ENCODE measurements at regions not wholly inside any gene's neighbourhood (a gene's known extent, or its start where the extent isn't known, plus 50 kb on each side); places are given as distances from the start of the nearest gene placed in this dataset.

DNA sequence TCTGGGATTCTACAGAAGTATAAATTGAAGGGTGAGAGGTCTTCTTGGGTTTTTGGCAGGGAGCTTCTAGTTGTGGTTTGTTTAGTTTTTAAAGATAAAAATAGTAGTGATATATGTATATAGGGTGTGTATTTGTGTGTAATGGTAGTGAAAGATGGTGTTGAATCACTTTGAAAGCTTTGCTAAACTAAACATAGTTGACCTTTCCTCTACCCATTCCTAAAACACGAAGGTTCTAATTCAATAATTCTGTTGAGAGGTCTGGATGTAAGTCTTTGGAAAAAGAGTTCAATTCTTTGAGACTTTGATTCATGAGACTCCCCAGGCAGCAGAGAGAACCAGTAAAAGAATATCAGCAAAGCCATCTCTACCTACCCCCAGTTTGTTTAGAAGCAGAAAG is 247.9 kb upstream of the DUSP10 start:
- TF ChIP-seq, protein P1, sequence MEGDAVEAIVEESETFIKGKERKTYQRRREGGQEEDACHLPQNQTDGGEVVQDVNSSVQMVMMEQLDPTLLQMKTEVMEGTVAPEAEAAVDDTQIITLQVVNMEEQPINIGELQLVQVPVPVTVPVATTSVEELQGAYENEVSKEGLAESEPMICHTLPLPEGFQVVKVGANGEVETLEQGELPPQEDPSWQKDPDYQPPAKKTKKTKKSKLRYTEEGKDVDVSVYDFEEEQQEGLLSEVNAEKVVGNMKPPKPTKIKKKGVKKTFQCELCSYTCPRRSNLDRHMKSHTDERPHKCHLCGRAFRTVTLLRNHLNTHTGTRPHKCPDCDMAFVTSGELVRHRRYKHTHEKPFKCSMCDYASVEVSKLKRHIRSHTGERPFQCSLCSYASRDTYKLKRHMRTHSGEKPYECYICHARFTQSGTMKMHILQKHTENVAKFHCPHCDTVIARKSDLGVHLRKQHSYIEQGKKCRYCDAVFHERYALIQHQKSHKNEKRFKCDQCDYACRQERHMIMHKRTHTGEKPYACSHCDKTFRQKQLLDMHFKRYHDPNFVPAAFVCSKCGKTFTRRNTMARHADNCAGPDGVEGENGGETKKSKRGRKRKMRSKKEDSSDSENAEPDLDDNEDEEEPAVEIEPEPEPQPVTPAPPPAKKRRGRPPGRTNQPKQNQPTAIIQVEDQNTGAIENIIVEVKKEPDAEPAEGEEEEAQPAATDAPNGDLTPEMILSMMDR (IDR thresholded peaks at IDR 0.05; ENCODE audit: borderline replicate concordance, extremely low read depth, low read length, poor library complexity, severe bottlenecking), result no peak
- TF ChIP-seq EZH2 (IDR thresholded peaks at IDR 0.05; ENCODE audit: borderline replicate concordance, low read depth, low read length, severe bottlenecking), result no peak

Measured in DND-41 (cell line).